ENCODE measurements at regions not wholly inside any gene's neighbourhood (a gene's known extent, or its start where the extent isn't known, plus 50 kb on each side); places are given as distances from the start of the nearest gene placed in this dataset.

DNA sequence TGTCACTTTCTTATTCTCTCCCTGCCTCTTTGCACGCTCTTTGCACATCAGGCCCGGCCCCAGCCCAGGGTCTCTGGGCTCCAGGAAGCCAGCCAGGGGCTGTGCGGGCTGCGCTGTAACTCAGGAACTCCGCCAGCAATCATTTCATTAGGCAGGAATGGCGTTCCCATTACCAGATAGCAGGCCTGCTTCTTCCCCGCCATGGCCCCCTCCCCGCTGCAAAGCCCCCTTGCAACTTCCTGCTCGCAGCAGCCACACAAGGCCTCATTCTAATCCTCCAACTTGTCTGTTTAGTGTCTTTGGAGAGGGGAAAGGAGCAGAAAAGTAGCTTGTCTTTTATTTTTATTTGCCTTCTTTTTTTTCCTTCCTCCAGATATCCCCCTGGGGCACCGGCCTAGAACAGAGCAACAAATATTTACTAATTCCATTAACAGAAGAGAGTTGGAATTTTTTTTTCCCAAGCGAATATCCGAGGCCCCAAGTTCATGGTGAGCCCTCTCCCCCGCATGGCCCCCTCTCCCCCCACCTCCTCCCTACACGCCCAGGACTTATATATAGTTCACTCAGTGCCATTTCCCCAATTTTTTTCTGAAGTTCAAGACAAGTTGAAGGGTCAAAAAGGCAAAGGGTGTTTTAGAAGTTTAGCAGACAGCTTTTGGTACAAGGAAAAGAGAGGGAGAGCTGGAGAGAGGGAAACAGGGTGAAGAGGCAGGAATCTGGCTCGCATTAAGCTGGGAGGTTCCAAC lies 329.4 kb upstream of the TBX3 start:
- Mint-ChIP-seq H3K4me3 (ENCODE audit: unreplicated experiment) (no peak overlapping the region), H3K27me3 (ENCODE audit: insufficient read depth, unreplicated experiment) (peaks cover 14% of the 10 kb centered on the region), H3K27ac (ENCODE audit: low read depth, unreplicated experiment) (no peak overlapping the region), H3K4me1 (ENCODE audit: insufficient read depth, unreplicated experiment) (no peaks in the 10 kb centered on the region), H3K9me3 (ENCODE audit: unreplicated experiment) (peaks cover 22% of the 10 kb centered on the region), H3K36me3 (ENCODE audit: insufficient read depth, unreplicated experiment) (no peaks in the 10 kb centered on the region)
- POLR2A ChIA-PET, result no interaction called here
- TF ChIP-seq CTCF (IDR thresholded peaks at IDR 0.05; ENCODE audit: unreplicated experiment), result no peak
- DNase-seq (ENCODE audit: unreplicated experiment), result no peak
- BruUV-seq (replicated peaks), result no TSS peak
- intact Hi-C loops (cut with micrococcal nuclease), result no loop called here
- CTCF ChIA-PET, result interaction anchor here (0.7 kb wide), 1 partner anchor 25 kb away, joined by 3 read pairs; no protein-coding TSS in a partner anchor

GRCh38 chr12:115012861-115013235 lies 328.9 kb upstream of the TBX3 start:
- DNase-seq (ENCODE audit: unreplicated experiment), result no peak
- Mint-ChIP-seq H3K4me1 (ENCODE audit: insufficient read depth, unreplicated experiment) (no peaks in the 10 kb centered on the region), H3K9me3 (ENCODE audit: unreplicated experiment) (peaks cover 22% of the 10 kb centered on the region), H3K36me3 (ENCODE audit: insufficient read depth, unreplicated experiment) (no peaks in the 10 kb centered on the region), H3K27me3 (ENCODE audit: insufficient read depth, unreplicated experiment) (peaks cover 14% of the 10 kb centered on the region), H3K4me3 (ENCODE audit: unreplicated experiment) (no peak overlapping the region), H3K27ac (ENCODE audit: low read depth, unreplicated experiment) (no peak overlapping the region)
- POLR2A ChIA-PET, result no interaction called here
- intact Hi-C loops (cut with micrococcal nuclease), result no loop called here
- no TSS peak for BruUV-seq (replicated peaks)
- no peak for TF ChIP-seq CTCF (IDR thresholded peaks at IDR 0.05; ENCODE audit: unreplicated experiment)
- CTCF ChIA-PET, result no interaction called here

GRCh38 chr12:115011703-115012102 lies 327.7 kb upstream of the TBX3 start:
- no peak for TF ChIP-seq CTCF (IDR thresholded peaks at IDR 0.05; ENCODE audit: unreplicated experiment)
- CTCF ChIA-PET, result interaction anchor here (0.6 kb wide), 1 partner anchor 95 kb away, joined by 4 read pairs; no protein-coding TSS in a partner anchor
- Mint-ChIP-seq H3K9me3 (ENCODE audit: unreplicated experiment) (peaks cover 22% of the 10 kb centered on the region), H3K4me1 (ENCODE audit: insufficient read depth, unreplicated experiment) (no peaks in the 10 kb centered on the region), H3K36me3 (ENCODE audit: insufficient read depth, unreplicated experiment) (no peaks in the 10 kb centered on the region), H3K4me3 (ENCODE audit: unreplicated experiment) (no peak overlapping the region), H3K27ac (ENCODE audit: low read depth, unreplicated experiment) (no peak overlapping the region), H3K27me3 (ENCODE audit: insufficient read depth, unreplicated experiment) (peaks cover 14% of the 10 kb centered on the region)
- no TSS peak for BruUV-seq (replicated peaks)
- intact Hi-C loops (cut with micrococcal nuclease), result no loop called here
- DNase-seq (ENCODE audit: unreplicated experiment), result no peak
- POLR2A ChIA-PET, result no interaction called here

GRCh38 chr12:115010324-115010995 lies 326.5 kb upstream of the TBX3 start:
- no peaks in the 10 kb centered on the region for H3K36me3 Mint-ChIP-seq (ENCODE audit: insufficient read depth, unreplicated experiment)
- ChIA-PET CTCF (no interaction called here), POLR2A (no interaction called here)
- peaks cover 14% of the 10 kb centered on the region for H3K27me3 Mint-ChIP-seq (ENCODE audit: insufficient read depth, unreplicated experiment)
- no peak for TF ChIP-seq CTCF (IDR thresholded peaks at IDR 0.05; ENCODE audit: unreplicated experiment)
- DNase-seq (ENCODE audit: unreplicated experiment), result peak; percentile 93
- H3K4me1 Mint-ChIP-seq (ENCODE audit: insufficient read depth, unreplicated experiment), result no peaks in the 10 kb centered on the region
- no TSS peak for BruUV-seq (replicated peaks)
- intact Hi-C loops (cut with micrococcal nuclease), result no loop called here
- H3K27ac Mint-ChIP-seq (ENCODE audit: low read depth, unreplicated experiment), result peak overlapping the region; percentile 17
- H3K4me3 Mint-ChIP-seq (ENCODE audit: unreplicated experiment), result no peak overlapping the region
- H3K9me3 Mint-ChIP-seq (ENCODE audit: unreplicated experiment), result peaks cover 22% of the 10 kb centered on the region
